ENCODE measurements at regions not wholly inside any gene's neighbourhood (a gene's known extent, or its start where the extent isn't known, plus 50 kb on each side); places are given as distances from the start of the nearest gene placed in this dataset.

DNA sequence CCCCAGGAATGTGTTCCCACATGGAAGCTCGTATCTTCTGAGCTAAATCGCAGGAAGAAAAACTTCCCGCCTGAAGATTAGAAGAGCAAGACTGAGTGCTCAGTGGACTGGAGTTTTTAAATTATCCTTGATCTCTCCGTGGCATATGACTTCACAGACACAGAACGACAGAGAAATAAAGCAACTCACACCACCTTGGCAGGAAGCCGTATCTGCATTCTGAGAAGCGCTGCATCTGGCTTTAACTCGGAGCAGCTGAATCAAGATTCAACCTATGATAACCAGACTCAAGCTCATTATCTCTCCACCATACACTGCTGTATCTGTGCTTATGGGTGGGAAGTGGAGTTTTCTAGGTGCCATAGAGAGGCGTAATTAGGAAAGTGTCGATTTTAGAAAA lies 1482.7 kb downstream of the AACS start:
- TF ChIP-seq EZH2 (IDR thresholded peaks at IDR 0.05; ENCODE audit: borderline replicate concordance, low read length), result no peak
- TF ChIP-seq, protein P1, sequence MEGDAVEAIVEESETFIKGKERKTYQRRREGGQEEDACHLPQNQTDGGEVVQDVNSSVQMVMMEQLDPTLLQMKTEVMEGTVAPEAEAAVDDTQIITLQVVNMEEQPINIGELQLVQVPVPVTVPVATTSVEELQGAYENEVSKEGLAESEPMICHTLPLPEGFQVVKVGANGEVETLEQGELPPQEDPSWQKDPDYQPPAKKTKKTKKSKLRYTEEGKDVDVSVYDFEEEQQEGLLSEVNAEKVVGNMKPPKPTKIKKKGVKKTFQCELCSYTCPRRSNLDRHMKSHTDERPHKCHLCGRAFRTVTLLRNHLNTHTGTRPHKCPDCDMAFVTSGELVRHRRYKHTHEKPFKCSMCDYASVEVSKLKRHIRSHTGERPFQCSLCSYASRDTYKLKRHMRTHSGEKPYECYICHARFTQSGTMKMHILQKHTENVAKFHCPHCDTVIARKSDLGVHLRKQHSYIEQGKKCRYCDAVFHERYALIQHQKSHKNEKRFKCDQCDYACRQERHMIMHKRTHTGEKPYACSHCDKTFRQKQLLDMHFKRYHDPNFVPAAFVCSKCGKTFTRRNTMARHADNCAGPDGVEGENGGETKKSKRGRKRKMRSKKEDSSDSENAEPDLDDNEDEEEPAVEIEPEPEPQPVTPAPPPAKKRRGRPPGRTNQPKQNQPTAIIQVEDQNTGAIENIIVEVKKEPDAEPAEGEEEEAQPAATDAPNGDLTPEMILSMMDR (IDR thresholded peaks at IDR 0.05; ENCODE audit: low read length), result no peak
- H3K4me3 ChIP-seq (ENCODE audit: low read depth, low read length, poor library complexity, severe bottlenecking), result no peak overlapping the region

DNA sequence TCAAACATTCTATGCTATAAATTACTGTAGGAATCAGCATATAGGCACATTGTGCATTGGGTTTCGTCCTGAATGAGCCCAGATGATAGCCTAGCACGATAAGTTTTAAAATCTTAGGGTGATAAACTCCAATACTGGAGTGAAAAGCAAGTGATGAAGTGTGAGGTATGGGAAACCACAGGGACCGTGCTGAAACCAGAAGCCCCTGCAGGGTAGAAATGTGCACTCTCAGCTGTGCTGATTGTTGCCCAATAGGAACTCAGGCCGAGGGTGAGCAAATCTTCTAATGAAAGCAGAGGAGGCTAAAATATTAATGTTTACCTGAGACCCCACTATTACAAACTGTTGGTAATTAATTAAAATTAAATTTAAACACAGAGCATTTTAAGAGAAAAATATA lies 1486.6 kb downstream of the AACS start:
- Histone ChIP-seq H3K4me1 (ENCODE audit: insufficient read depth, low read length, severe bottlenecking) (no peaks in the 10 kb centered on the region), H3K4me3 (ENCODE audit: low read depth, low read length, poor library complexity, severe bottlenecking) (no peak overlapping the region), H3K27me3 (ENCODE audit: insufficient read depth, low read length) (no peaks in the 10 kb centered on the region), H3K9me3 (ENCODE audit: low read length) (no peaks in the 10 kb centered on the region), H3K79me2 (ENCODE audit: insufficient read depth, low read length) (no peaks in the 10 kb centered on the region), H3K27ac (ENCODE audit: low read depth, low read length, poor library complexity, severe bottlenecking) (no peak overlapping the region), H3K4me2 (ENCODE audit: low read length) (no peak overlapping the region), H2AFZ (ENCODE audit: low read length) (no peak overlapping the region), H3F3A (ENCODE audit: insufficient read depth, low read length) (no peaks in the 10 kb centered on the region), H4K20me1 (ENCODE audit: insufficient read depth, low read length) (no peaks in the 10 kb centered on the region), H3K9me2 (ENCODE audit: low read depth, low read length) (no peaks in the 10 kb centered on the region), H3K9ac (ENCODE audit: low read length) (no peak overlapping the region), H3K36me3 (ENCODE audit: insufficient read depth, low read length) (no peaks in the 10 kb centered on the region)
- TF ChIP-seq, protein P1 (IDR thresholded peaks at IDR 0.05; ENCODE audit: low read length), result no peak
- TF ChIP-seq EZH2 (IDR thresholded peaks at IDR 0.05; ENCODE audit: borderline replicate concordance, low read length), result no peak

More for the DNA sequence above, 1482.7 kb downstream of the AACS start:
- Histone ChIP-seq H3K9me3 (ENCODE audit: low read length) (no peaks in the 10 kb centered on the region), H2AFZ (ENCODE audit: low read length) (no peak overlapping the region), H3K27me3 (ENCODE audit: insufficient read depth, low read length) (no peaks in the 10 kb centered on the region), H3K9me2 (ENCODE audit: low read depth, low read length) (no peaks in the 10 kb centered on the region), H3K36me3 (ENCODE audit: insufficient read depth, low read length) (no peaks in the 10 kb centered on the region), H3K4me2 (ENCODE audit: low read length) (no peak overlapping the region), H3K79me2 (ENCODE audit: insufficient read depth, low read length) (no peaks in the 10 kb centered on the region), H3K9ac (ENCODE audit: low read length) (no peak overlapping the region), H3K4me1 (ENCODE audit: insufficient read depth, low read length, severe bottlenecking) (no peaks in the 10 kb centered on the region), H4K20me1 (ENCODE audit: insufficient read depth, low read length) (no peaks in the 10 kb centered on the region), H3F3A (ENCODE audit: insufficient read depth, low read length) (no peaks in the 10 kb centered on the region), H3K27ac (ENCODE audit: low read depth, low read length, poor library complexity, severe bottlenecking) (no peak overlapping the region)

DNA sequence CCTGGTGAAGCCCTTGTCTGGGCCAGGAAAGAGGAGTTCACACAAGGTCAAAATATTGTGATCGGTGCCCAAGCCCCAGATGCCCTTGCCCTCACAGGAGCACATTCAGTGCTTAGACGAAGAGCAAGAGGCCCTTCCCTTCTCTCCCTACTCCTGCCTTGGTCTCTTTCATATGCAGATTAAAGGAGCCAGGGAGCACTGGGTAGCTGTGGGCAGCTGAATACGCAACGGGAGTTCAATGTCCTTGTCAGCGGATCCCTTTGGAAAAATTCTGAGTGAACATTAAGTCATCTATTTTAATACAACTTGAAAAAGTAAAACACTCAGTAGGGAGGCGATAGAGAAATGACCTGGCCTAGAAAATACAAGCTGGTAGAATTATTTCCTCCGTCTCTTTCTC lies 1489.4 kb downstream of the AACS start:
- TF ChIP-seq, protein P1 (IDR thresholded peaks at IDR 0.05; ENCODE audit: low read length), result no peak
- no peaks in the 10 kb centered on the region for H3K36me3 ChIP-seq (ENCODE audit: insufficient read depth, low read length)
- no peak overlapping the region for H3K27ac ChIP-seq (ENCODE audit: low read depth, low read length, poor library complexity, severe bottlenecking)
- H3K4me2 ChIP-seq (ENCODE audit: low read length), result no peak overlapping the region
- H4K20me1 ChIP-seq (ENCODE audit: insufficient read depth, low read length), result no peaks in the 10 kb centered on the region
- no peak overlapping the region for H3K9ac ChIP-seq (ENCODE audit: low read length)
- no peaks in the 10 kb centered on the region for H3K27me3 ChIP-seq (ENCODE audit: insufficient read depth, low read length)
- H3K4me1 ChIP-seq (ENCODE audit: insufficient read depth, low read length, severe bottlenecking), result no peaks in the 10 kb centered on the region
- H3K79me2 ChIP-seq (ENCODE audit: insufficient read depth, low read length), result no peaks in the 10 kb centered on the region
- no peaks in the 10 kb centered on the region for H3K9me3 ChIP-seq (ENCODE audit: low read length)
- H3F3A ChIP-seq (ENCODE audit: insufficient read depth, low read length), result no peaks in the 10 kb centered on the region
- H2AFZ ChIP-seq (ENCODE audit: low read length), result no peak overlapping the region
- H3K9me2 ChIP-seq (ENCODE audit: low read depth, low read length), result no peaks in the 10 kb centered on the region
- no peak overlapping the region for H3K4me3 ChIP-seq (ENCODE audit: low read depth, low read length, poor library complexity, severe bottlenecking)
